OCI-LY7 (cell line): ENCODE measurements at regions not wholly inside any gene's neighbourhood (a gene's known extent, or its start where the extent isn't known, plus 50 kb on each side); places are given as distances from the start of the nearest gene placed in this dataset.

Experiments
- BruUV-seq: library from RNA; stranded (reverse); fragments of 400-500 nt; replicated peaks from 2 replicates; lab custom pipeline; 2021; lab: Mats Ljungman, UMichigan
- CTCF ChIA-PET: fragments of 300-600 bp; sonication (Branson Sonifier 250); formaldehyde crosslinking; loops from one replicate; lab custom pipeline; 2022; ENCODE audit warnings: antibody characterized with exemption; ENCODE audit not compliant: unreplicated experiment; lab: Charles Lee
- POLR2A ChIA-PET: fragments of 300-600 bp; sonication (Branson Sonifier 250); formaldehyde crosslinking; loops from one replicate; lab custom pipeline; 2022; ENCODE audit warnings: antibody characterized with exemption; lab: Charles Lee
- DNase-seq: peaks from one replicate; pipeline ENCODE4 v3.0.0-alpha.2; 2015; ENCODE audit warnings: low spot score
- H2AFZ ChIP-seq: fragments of 200-600 bp; sonication (generic), shearing (Covaris generic); 2 replicates; pipeline ENCODE4 v1.6.1; 2014; ENCODE audit warnings: mild to moderate bottlenecking, antibody characterized with exemption, low read length, moderate library complexity
- H3K27ac ChIP-seq: fragments of 200-600 bp; sonication (generic); 2 replicates; pipeline ENCODE4 v1.5.1; 2014; ENCODE audit warnings: mixed run types, low read depth, mild to moderate bottlenecking, moderate library complexity, low read length, inconsistent platforms; ENCODE audit not compliant: poor library complexity, severe bottlenecking
- H3K36me3 ChIP-seq: fragments of 200-600 bp; sonication (generic); 2 replicates; pipeline ENCODE4 v1.6.1; 2014; ENCODE audit warnings: mild to moderate bottlenecking, antibody characterized with exemption, low read length, moderate library complexity, mixed read lengths; ENCODE audit not compliant: insufficient read depth
- H3K4me1 ChIP-seq: fragments of 200-600 bp; sonication (generic); 2 replicates; pipeline ENCODE4 v1.5.1; 2014; ENCODE audit warnings: mild to moderate bottlenecking, low read length; ENCODE audit not compliant: insufficient read depth, poor library complexity, severe bottlenecking
- H3K4me2 ChIP-seq: fragments of 200-600 bp; sonication (generic); 2 replicates; pipeline ENCODE4 v1.6.1; 2014; ENCODE audit warnings: mild to moderate bottlenecking, low read length
- H3K4me3 ChIP-seq: fragments of 200-600 bp; sonication (generic); 2 replicates; pipeline ENCODE4 v1.5.1; 2014; ENCODE audit warnings: mild to moderate bottlenecking, low read depth, low read length; ENCODE audit not compliant: poor library complexity, severe bottlenecking
- H3K79me2 ChIP-seq: fragments of 200-600 bp; sonication (generic); 2 replicates; pipeline ENCODE4 v1.6.1; 2016; ENCODE audit warnings: low read depth, mild to moderate bottlenecking, low read length, moderate library complexity, mixed read lengths; ENCODE audit not compliant: insufficient read depth
- H3K9me2 ChIP-seq: fragments of 200-600 bp; sonication (generic); 2 replicates; pipeline ENCODE4 v1.6.1; 2016; ENCODE audit warnings: mild to moderate bottlenecking, low read length, mixed read lengths; ENCODE audit not compliant: insufficient read depth
- H3K9me3 ChIP-seq: fragments of 200-600 bp; sonication (generic); 2 replicates; pipeline ENCODE4 v1.6.1; 2014; ENCODE audit warnings: mild to moderate bottlenecking, mixed run types, low read length, mixed read lengths
- H4K20me1 ChIP-seq: fragments of 200-600 bp; sonication (generic); 2 replicates; pipeline ENCODE4 v1.6.1; 2014; ENCODE audit warnings: mild to moderate bottlenecking, antibody characterized with exemption, low read length, moderate library complexity, mixed read lengths; ENCODE audit not compliant: insufficient read depth
- CTCF ChIP-seq: fragments of 200-600 bp; sonication (generic); conservative IDR thresholded peaks from 2 replicates; pipeline ENCODE4 v1.5.1; 2014; ENCODE audit warnings: mild to moderate bottlenecking, antibody characterized with exemption, low read length, moderate library complexity, mixed read lengths
- EZH2phosphoT487 ChIP-seq: fragments of 200-600 bp; sonication (generic); IDR thresholded peaks from 2 replicates; pipeline ENCODE4 v1.6.1; 2018; ENCODE audit warnings: low read depth, borderline replicate concordance, mild to moderate bottlenecking, mixed run types, antibody characterized with exemption, low read length, moderate library complexity, mixed read lengths
- intact Hi-C: fragments of 100-400 bp; cut with micrococcal nuclease; formaldehyde crosslinking; loops from one replicate; pipeline ENCODE4 v1.10.0; 2022; ENCODE audit not compliant: unreplicated experiment

GRCh38 chr21:24824209-24824608, 783.1 kb downstream of the MRPL39 start:
- no peak for TF ChIP-seq CTCF
- TF ChIP-seq EZH2phosphoT487 = no peak
- 0 out of 2 replicates have a peak, but pooled peaks cover 3% of the 10 kb centered on the region for H3K9me3 ChIP-seq
- intact Hi-C loops = no loop called here
- H3K4me2 ChIP-seq = no peak overlapping the region
- POLR2A ChIA-PET = interaction anchor here (1.3 kb wide), 1 partner anchor 41 kb away, joined by 4 read pairs; no protein-coding TSS in a partner anchor
- DNase-seq = no peak
- H2AFZ ChIP-seq = no peak overlapping the region
- H3K79me2 ChIP-seq = no peaks in the 10 kb centered on the region
- no peaks in the 10 kb centered on the region for H3K36me3 ChIP-seq
- no peak overlapping the region for H3K4me3 ChIP-seq
- BruUV-seq = no TSS peak
- CTCF ChIA-PET = no interaction called here
- H3K9me2 ChIP-seq = no peaks in the 10 kb centered on the region
- no peak overlapping the region for H3K27ac ChIP-seq
- H3K4me1 ChIP-seq = no peaks in the 10 kb centered on the region
- no peaks in the 10 kb centered on the region for H4K20me1 ChIP-seq

- no peaks in the 10 kb centered on the region for H3K4me1 ChIP-seq
- no peak for TF ChIP-seq EZH2phosphoT487
- TF ChIP-seq CTCF = no peak
- CTCF ChIA-PET = no interaction called here
- no peaks in the 10 kb centered on the region for H3K79me2 ChIP-seq
- no peak overlapping the region for H3K27ac ChIP-seq
- H3K4me2 ChIP-seq = no peak overlapping the region
- POLR2A ChIA-PET = interaction anchor here (1.3 kb wide), 1 partner anchor 40 kb away, joined by 4 read pairs; no protein-coding TSS in a partner anchor
- intact Hi-C loops = no loop called here
- no peaks in the 10 kb centered on the region for H3K9me2 ChIP-seq
- no peak overlapping the region for H2AFZ ChIP-seq
- H3K4me3 ChIP-seq = no peak overlapping the region
- no peak for DNase-seq
- no peaks in the 10 kb centered on the region for H4K20me1 ChIP-seq
- no peaks in the 10 kb centered on the region for H3K36me3 ChIP-seq
- no TSS peak for BruUV-seq
- 0 out of 2 replicates have a peak, but pooled peaks cover 3% of the 10 kb centered on the region for H3K9me3 ChIP-seq
Measured at GRCh38 chr21:24823247-24823646, 784.0 kb downstream of the MRPL39 start.

- ChIA-PET POLR2A (no interaction called here), CTCF (no interaction called here)
- TF ChIP-seq EZH2phosphoT487 = no peak
- TF ChIP-seq CTCF = no peak
- no peak for DNase-seq
- no peaks in the 10 kb centered on the region for H3K9me2 ChIP-seq
- no peak overlapping the region for H3K27ac ChIP-seq
- no peak overlapping the region for H2AFZ ChIP-seq
- BruUV-seq = no TSS peak
- intact Hi-C loops = no loop called here
- H3K4me1 ChIP-seq = no peaks in the 10 kb centered on the region
- no peak overlapping the region for H3K4me2 ChIP-seq
- H3K79me2 ChIP-seq = no peaks in the 10 kb centered on the region
- peaks cover 13% of the 10 kb centered on the region; the same call in 1 of the 2 replicates for H3K9me3 ChIP-seq
- H4K20me1 ChIP-seq = no peaks in the 10 kb centered on the region
- no peaks in the 10 kb centered on the region for H3K36me3 ChIP-seq
- H3K4me3 ChIP-seq = no peak overlapping the region
Measured at GRCh38 chr21:24785033-24785432, 822.2 kb downstream of the MRPL39 start.
